GM19455 (cell line): ENCODE measurements at regions not wholly inside any gene's neighbourhood (a gene's known extent, or its start where the extent isn't known, plus 50 kb on each side); places are given as distances from the start of the nearest gene placed in this dataset.

Source experiments
- ATAC-seq: cut with Tn5 transposase; IDR thresholded peaks from one replicate; pipeline ENCODE4 v1.9.1; 2021; ENCODE audit not compliant: unreplicated experiment

DNA sequence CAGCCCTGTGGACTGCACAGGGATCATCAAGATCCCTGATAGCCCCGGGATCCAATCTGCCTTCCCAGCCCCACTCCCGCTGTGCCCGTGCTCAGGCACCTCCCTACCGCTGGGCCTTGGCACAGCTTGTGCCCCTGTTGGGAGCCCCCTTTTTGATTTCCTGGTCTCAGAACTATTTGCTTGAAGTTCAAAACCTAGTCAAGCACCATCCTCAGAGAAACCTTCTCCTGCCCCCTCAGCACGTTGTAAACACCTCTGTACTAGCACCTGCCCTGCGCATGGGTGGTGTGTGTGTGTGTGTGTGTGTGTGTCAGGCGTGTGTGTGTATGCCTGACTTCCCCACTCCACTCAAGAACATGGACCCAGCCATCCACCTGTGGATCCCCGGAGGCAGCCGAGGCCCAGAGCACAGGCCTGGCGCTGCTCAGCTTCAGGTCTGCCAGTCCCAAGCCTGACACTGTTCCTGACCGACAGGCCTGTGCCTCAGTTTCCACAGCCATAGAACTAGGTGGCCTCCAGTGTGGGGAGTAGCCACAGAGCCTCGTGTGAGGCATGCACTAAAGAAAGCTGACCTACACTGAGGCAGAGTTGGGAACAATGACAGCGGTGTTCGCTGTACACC lies 65.5 kb downstream of the ADRA2C start:
- no peak for ATAC-seq

DNA sequence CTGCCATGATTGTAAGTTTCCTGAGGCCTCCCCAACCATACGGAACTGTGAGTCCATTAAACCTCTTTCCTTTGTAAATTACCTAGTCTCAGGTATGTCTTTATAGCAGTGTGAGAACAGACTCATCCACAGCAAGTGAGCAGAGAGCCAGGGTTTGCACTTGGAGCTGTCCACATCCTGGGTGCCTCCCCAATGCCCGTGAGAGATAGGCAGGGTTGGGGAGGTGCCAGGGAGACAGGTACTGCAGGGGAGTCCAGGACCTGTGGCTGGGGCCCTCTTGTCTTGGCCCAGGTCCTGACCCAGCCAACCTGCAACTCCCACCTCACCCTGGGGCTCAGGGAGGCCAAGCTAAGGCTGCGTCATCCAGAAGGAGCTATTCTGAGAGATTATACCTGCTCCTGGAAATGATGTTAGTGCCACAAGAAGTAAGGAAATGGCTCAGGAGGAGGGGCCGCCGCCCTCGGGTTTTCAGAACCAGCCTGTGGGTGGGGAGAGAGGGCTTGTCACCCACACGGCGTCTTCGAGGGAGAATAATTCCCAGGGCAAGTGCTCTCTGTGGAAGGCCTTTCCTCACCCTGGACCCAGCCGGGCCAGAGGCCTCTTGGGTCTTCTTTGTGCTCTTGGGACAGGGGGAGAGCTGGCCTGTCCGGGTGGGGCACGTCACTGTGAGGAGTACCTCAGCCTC lies 66.5 kb downstream of the ADRA2C start:
- ATAC-seq, result no peak

DNA sequence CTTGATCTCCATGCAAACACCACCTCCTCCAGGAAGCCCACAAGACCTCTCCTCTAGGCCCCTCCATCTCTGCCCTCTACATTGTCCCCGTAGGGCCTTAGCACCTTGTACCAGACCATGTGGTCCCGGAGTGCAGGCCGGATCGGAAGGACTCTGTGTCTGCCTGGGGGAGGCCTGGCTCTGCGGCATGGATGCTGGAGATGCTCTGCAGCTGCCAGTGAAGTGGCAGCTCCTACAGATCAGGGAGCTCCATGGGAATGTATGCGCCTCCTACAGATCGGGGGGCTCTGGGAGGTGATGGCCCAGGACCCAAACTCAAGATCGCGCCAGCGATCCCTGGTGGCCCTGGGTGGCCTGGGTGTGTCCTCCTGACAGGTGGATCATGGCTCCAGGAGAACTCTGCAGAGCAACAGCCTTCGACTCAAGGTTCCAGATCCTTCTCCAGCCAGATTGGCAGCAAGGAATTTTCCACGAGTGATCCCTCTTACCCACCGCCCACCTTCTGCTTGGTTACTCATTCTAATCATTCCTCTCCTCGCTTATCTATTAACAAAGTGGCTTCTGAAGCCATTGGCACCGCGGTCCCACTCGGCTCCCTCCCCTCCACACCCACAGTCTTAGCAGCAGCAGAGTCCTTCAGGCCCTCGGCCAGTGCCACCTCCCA lies 67.3 kb downstream of the ADRA2C start:
- ATAC-seq, result no peak

DNA sequence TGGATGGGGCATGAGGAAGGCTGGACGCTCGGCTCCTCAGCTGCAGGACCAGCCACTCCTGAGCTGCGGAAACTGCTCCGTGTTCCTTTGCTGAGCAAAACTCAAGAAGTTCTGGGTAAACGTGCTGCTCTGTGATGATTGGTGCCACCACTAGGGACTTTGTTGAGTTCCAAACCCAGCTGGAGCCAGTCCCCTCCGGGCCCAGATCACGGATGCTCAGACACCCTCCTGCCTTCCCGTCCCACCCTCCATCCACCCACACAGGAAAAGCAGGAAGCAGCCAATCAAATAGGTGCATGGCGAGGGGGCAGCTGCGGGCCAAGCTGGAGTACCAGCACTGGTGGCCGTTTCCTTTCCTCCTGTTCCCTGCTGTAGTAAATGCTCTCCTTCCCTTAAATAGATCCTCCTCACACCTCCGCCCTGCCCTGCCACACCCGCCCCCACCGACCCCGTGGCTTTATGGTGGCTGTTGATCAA lies 68.0 kb downstream of the ADRA2C start:
- ATAC-seq, result no peak

DNA sequence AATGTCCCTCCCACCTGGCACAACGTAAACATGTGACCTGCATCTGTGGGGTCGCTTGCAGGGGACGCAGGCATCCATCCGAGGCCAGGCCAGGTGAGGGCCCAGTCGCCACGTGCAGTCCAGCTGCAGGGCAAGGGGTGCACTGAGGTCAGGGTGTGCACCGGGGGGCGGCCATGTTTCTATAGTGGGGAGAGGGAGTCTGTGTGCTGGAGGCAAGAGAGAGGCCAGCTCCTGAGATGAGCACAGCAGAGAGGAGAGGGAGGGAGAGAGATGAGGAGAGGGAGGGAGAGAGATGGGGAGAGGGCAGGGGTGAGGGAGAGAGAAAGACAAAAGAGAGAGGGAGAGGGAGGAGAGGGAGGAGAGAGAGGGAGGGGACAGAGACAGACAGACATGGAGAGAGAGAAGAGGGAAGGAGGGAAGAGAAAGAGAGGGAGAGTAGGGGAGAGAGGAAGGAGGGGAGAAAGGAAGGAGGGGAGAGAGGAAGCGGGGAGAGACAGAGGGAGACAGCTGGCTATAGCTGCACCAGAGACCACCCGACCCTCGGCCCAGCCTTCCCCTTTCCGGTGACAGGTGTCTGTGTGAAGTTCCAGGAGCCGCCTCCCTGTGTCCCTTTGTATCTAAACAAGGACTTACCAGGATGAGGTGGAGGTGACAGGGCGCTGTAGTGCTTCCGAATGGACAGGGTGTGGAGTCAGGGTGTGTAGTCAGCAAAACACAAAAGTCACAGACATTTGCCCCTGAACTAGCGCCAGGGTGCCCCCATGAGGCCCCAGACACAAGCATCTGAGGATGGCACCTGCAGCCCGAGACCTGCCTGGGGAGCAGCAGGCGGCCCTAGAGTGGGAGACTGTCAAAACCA lies 68.7 kb downstream of the ADRA2C start:
- ATAC-seq, result no peak

DNA sequence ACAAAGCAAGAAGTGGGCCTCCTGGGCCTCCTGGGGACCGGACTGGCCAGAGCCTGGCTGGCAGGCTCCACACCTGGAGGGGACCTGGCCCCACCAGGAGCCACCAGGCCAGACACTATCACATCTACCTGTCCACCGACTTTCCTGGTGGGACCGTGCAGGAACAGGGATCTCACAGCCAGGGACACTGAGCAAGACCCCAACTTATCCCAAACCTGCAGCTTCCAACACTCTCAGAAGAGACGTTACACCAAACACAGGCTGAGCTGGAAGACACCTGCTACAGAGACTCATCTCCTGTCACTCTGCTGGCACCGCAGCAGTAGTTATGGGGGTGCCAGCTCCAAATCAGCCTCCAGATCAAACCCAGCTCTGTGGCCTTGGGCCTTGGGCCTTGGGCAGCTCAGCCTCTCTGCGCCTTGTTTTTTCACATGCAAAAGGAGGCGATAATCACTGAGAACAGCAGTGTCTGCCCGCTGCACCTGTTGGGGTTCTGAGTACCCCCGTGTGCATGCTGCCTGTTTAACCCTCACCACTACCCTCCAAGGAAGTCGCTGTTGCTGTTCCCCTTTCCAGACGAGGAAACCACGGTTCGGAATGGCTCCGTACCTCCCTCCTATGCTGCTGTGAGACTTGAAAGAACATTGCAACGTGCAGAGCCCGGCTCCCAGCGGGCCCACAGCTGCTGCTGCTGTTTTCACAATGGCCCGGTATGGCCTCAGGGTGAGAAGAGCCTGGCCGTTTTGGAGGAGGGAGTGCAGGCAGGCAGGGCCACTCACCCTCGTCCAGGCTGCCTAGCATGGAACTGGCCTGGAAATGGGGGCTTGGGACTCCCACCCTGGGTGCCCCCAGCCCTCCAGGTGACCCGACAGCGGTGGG lies 69.6 kb downstream of the ADRA2C start:
- no peak for ATAC-seq

DNA sequence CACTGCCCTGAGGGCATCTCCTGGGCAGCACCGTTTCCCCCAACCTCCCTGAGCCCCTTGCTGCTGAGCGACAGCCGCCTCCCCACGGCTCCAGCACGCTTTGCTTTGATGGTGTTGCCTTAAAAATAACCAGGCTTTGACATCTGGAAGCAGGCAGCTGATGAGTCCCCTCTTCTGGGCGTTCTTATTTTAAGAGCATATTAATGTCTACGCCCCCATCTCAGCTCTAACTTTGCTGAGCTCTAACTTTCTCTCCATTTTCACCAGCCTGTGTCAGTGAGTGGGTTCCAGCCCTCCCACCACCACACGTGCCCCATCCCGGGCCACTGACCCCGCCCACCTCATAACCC lies 70.2 kb downstream of the ADRA2C start:
- no peak for ATAC-seq

DNA sequence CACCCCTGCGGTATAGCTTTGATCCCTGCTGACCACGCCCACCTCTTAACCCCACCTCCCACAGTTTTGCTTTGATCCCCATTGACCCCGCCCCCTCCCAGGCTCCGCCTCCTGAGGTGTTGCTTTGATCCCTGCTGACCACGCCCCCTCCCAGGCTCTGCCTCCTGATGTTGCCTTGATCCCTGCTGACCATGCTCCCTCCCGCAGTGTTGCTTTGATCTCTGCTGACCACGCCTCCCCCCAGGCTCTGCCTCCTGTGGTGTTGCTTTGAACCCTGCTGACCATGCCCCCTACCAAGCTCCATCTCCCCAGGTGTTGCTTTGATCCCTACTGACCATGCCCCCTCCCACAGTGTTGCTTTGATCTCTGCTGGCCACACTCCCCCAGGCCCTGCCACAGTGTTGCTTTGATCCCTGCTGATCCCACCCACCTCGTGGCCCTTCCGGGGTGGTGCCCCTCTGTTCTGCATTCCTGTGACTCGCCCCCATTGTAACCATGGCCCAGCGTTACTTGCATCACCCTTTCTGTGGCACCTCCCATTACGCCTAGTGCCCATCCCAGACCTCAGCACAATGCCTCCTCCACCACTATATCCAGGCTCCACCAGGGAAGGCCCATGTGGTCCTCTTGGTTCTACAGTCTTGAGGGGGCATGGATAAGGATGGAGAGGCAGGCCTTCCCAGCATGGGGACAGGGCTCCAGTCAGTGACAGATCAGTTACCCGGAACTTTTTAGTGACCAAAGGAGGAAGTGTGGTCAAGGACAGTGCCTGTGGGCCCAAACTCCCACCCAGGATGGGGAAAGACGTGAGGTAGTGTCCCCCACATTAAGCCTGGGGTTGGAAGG lies 70.8 kb downstream of the ADRA2C start:
- no peak for ATAC-seq

DNA sequence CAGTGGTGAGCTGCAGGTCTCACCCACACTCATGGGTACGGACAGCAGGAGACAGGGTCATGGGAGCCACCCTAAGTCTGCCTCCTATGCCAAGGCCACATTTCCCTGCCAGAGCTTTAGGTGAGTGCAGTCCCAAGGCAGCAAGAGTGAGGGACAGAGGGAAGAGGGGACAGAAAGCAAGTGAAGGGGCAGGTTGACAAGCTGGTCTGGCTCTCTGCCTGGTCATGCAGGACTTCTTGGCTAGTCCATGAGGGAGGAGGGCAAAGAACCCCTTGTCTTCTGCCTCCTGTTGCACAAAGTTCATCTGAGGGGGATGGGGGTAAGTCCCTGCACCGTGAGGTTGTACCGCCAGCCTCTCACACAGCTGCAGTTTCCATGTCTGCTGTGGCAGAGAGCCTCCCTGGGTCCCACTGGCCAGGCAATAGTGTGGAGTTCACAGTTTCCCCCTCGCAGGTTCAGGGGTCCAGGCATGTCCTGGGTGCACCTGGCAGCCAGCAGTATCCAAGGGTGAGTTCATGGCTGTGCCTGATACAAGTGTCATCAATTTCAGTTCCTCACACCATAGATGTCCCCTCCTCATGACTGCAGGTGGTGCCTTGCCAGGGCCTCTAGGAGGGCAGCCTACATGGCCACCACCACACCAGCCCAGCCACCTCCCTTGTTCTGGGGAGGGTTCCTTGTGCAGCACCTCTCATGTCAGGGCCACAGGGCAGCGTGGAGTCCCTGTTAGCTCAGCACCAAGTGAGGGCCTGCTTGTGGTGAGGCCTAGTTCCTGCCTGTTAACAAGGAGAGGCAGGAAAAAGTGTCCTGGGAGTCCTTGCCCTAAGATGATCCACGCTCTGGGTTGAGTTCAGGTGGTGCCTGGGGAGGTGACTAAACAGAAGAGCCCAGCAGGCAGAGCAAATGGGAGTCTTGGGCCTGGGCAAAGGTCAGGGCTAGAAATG lies 72.5 kb downstream of the ADRA2C start:
- ATAC-seq, result no peak

DNA sequence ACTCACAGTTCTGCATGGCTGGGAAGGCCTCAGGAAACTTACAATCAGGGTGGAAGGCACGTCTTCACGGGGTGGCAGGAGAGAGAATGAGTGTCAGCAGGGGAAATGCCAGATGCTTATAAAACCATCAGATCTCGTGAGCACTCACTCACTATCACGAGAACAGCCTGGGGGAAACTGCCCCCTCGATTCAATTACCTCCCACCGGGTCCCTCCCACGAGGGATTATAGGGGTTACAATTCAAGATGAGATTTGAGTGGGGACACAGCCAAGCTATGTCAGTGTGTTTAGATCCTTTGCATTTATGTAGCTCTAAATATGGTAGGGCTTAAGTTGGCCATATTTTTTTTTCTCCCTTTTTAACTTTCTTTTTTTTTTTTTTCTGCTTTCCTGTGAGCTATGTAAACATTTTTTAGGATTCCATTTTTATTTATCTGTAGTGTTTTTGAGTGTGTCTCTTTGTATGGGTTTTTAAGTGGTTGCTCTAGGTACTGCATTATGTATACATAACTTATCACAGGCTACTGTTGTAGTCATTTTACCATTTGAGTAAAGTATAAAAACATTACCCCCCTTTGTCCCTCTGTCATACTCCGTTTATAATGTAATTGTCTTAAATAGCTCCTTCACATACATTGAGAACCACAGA lies 79.0 kb downstream of the ADRA2C start:
- no peak for ATAC-seq

DNA sequence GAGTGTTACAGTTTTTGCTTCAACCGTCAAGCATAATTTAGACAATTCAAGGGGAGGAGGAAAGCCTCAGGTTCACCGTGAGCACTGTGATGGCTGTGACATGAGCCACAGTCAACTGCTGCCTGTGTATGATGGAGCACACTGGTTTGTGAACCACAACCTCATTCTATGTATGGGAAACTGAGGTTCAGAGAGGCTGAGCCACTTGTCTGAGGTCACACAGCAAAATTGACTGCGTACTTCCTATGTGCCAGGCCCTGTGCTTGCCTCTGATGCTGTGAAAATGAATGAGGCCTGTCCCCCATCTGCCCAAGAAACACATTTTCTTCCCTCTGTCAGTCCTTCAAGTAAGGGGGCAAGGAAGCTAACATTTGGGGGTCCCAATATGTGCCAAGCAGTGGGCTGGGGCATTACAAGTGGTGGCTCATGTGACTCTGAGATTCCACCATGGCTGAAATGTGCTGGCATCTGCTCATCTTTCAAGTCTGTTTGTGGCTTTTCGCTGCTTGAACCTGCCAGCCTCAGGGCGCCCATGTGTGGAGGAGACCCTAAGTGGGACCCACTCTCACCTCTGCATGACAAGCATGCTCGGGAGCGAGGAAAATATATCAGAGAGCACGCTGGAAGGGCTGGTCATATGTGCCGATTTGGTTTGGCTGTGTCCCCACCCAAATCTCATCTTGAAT lies 79.7 kb downstream of the ADRA2C start:
- no peak for ATAC-seq

DNA sequence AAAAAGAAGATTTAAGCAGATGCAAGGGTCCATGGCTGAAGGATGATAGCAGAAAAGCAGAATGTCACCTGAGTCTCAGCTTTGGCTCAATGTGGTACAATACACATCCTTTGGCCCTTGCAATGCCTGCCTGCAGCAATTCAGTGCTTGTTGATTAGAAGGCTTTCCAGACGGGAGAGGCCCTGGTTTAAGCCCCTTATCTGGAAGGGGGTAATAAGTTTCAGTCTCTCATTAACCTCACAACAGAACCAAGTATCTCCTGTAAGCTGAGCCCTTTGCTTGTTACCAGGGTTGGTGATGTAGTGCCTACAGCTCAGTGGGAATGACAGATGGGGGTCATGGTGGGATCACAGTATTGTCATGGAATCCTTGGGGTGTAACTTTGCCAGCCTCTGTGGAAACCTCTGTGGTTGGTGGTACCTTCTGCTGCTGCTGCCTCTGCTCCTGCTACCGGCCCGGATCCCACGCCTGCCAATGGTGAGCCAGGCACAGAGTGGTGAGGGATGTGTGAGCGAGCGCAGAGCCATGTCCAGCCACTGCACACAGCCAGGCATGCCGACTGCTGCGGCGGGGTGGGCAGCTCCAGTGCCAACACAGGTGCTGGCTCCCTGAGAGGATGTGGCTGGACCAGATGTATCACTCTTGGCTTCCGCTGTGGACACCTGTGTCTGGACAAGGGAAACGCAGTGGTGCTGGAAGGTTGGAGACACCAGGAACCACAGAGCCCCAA lies 81.2 kb downstream of the ADRA2C start:
- ATAC-seq, result no peak

DNA sequence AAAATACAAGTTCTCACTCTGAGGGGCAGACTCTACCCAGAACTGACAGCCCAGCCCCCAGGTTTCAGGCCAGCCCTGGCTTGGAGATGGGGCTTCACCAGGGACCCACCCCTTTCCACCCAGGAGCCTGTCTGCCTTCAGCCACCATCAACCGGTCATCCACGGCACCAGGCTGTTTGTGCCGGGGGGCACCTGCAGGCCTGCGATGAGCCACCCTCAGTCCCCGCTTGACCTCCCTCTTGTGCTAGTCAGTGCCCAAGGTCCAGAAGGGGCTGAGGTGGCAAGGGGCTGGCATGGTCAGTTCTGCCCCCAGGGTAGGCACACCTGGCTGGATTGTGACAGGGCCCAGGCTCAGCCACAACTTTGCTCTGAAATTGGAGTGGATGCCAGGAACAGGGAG lies 82.1 kb downstream of the ADRA2C start:
- ATAC-seq, result no peak

DNA sequence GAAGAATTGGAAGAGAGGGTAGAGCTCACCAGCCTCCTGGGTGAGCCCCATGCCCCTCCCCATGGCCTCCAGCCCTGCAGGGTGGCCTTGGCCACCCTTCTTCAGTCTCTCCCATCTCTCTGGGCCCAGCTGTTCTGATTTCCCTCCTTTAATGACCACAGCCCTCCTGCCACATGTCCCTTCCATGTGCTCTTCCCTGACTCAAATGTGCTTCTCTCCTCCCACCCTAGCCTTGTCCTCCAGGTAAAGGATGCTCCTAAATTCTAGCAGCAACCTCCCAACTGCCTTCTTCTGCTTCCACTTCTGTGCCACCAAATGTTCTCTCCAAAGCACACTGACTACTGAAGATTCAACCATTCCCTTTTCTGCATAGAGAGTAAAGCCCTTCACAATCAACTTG lies 83.0 kb downstream of the ADRA2C start:
- ATAC-seq, result no peak

DNA sequence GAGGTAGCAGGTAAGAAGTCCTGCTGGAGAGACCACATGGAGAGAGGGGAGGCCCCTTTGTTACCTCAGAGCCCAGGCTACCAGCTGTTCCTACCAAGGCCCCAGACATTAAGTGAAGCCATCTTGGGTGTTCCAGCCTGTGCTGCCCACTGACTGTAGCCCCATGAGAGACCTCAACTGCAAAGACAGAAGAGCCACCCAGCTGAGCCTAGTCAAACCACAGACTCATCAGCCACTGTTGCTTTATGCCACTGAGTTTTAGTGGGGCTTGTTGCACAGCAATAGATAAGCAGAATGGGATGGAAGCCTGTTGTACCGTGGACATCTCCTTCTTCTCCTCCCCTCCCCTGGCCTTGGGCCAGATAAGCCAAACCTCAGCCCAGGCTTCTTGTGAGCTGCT lies 83.9 kb downstream of the ADRA2C start:
- ATAC-seq, result no peak

DNA sequence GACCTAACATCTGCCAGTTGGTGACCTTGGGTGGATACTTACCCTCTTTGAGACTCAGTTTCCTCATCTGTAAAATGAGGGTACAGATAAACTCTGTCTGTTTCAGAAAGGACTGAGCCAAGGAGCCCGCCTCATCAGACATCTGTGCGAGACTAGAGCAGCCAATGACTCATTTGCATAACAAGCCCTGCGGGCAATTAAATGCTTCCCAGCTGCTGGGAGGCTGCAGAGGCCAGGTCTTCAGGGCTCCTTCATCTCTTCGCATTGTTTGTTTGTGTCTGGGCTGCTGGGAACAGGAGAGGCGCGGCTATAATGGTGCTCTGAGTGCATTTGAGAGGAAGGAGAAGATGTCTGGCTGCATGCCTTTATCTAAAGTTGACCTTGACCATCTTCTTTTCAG lies 85.0 kb downstream of the ADRA2C start:
- no peak for ATAC-seq

DNA sequence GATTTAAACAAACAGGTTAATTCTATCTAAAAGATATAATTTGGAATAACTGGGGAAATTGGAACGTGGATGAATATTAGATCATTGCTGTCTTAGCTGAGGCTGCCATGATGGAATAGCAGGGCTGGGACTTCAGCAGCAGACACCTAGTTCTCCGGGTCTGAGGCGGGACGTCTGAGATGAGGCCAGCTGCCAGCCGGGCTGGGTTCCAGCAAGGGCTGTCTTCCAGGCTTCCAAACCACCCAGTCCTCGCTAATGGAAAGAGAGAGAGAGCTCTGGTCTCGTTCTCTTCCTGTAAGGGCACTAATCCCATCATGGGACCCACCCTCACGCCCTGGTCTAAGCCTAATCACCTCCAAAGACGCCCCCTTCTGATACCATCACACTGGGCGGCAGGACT lies 85.7 kb downstream of the ADRA2C start:
- ATAC-seq, result no peak
